B cell (primary cell): ENCODE measurements at regions not wholly inside any gene's neighbourhood (a gene's known extent, or its start where the extent isn't known, plus 50 kb on each side); places are given as distances from the start of the nearest gene placed in this dataset.

Experiments used
- ATAC-seq: fragments of 200-7000 bp; cut with Tn5 transposase; one replicate; pipeline ENCODE4 v1.10.0; 2021; ENCODE audit warnings: low read depth, mild to moderate bottlenecking, moderate number of reproducible peaks, moderate library complexity
- CTCF ChIA-PET: fragments of 350-600 bp; sonication (Branson Sonifier 250); formaldehyde crosslinking; loops from one replicate; lab custom pipeline; 2021; ENCODE audit warnings: antibody characterized with exemption, inconsistent platforms; lab: Charles Lee
- POLR2A ChIA-PET: fragments of 350-600 bp; sonication (Branson Sonifier 250); formaldehyde crosslinking; loops from one replicate; lab custom pipeline; 2021; ENCODE audit warnings: antibody characterized with exemption; lab: Charles Lee
- DNase-seq: peaks from one replicate; pipeline ENCODE4 v3.0.0; 2013
- H2AFZ ChIP-seq: 2 replicates; pipeline ENCODE4 v1.6.1; 2012; ENCODE audit warnings: mild to moderate bottlenecking, low read depth, low read length; ENCODE audit not compliant: insufficient read depth, poor library complexity, severe bottlenecking
- H3K27ac ChIP-seq, 2 donors: 1 replicate in 1 of 2; 2 replicates in 1 of 2; pipeline ENCODE4 v1.5.1; 2012 to 2013; ENCODE audit warnings: low read length in 2 of 2, mild to moderate bottlenecking in 2 of 2, moderate library complexity in 1 of 2
- H3K27me3 ChIP-seq, 4 experiments: fragments of 200-600 bp in 1 of 4; sonication (generic) in 1 of 4; replicated peaks in 1 of 4; 1 replicate in 2 of 4; 2 replicates in 2 of 4; pipeline versions ENCODE4 v1.6.1 to v1.7.0; 2013 to 2016; ENCODE audit warnings: low read length in 3 of 4, mild to moderate bottlenecking in 2 of 4, mixed read lengths in 1 of 4, moderate library complexity in 1 of 4; ENCODE audit not compliant: insufficient read depth in 4 of 4, control insufficient read depth in 3 of 4; ENCODE audit errors: control extremely low read depth in 1 of 4
- H3K36me3 ChIP-seq, 2 experiments: replicated peaks in 1 of 2; 1 replicate in 1 of 2; 2 replicates in 1 of 2; pipeline versions ENCODE4 v1.6.1 to v1.7.1; 2013; ENCODE audit warnings: low read length in 1 of 2; ENCODE audit not compliant: insufficient read depth in 2 of 2, control insufficient read depth in 1 of 2; ENCODE audit errors: control extremely low read depth in 1 of 2, extremely low read depth in 1 of 2
- H3K4me1 ChIP-seq, 2 donors: fragments of 200-600 bp in 1 of 2; sonication (generic) in 1 of 2; 1 replicate in 1 of 2; 2 replicates in 1 of 2; pipeline versions ENCODE4 v1.5.1 to v1.6.1; 2013 to 2017; ENCODE audit warnings: low read length in 2 of 2; ENCODE audit not compliant: control insufficient read depth in 2 of 2, insufficient read depth in 2 of 2
- H3K4me2 ChIP-seq: replicated peaks from 2 replicates; pipeline ENCODE3; 2012; ENCODE audit warnings: mild to moderate bottlenecking, low read depth, low read length; ENCODE audit not compliant: poor library complexity, severe bottlenecking
- H3K4me3 ChIP-seq, 5 experiments: fragments of 200-600 bp in 1 of 5; sonication (generic) in 1 of 5; 1 replicate in 3 of 5; 2 replicates in 2 of 5; pipeline versions ENCODE4 v1.5.1 to v1.7.0; 2011 to 2016; ENCODE audit warnings: low read length in 4 of 5, mild to moderate bottlenecking in 4 of 5, low read depth in 2 of 5, control low read depth in 1 of 5, moderate library complexity in 1 of 5; ENCODE audit not compliant: insufficient read depth in 1 of 5; ENCODE audit errors: control extremely low read depth in 1 of 5, extremely low read depth in 1 of 5
- H3K79me2 ChIP-seq: fragments of 200-600 bp; sonication (generic); one replicate; pipeline ENCODE4 v1.6.0; 2016; ENCODE audit warnings: low read length; ENCODE audit not compliant: control insufficient read depth, insufficient read depth
- H3K9ac ChIP-seq: fragments of 200-600 bp; sonication (generic); 2 replicates; pipeline ENCODE4 v1.6.1; 2017; ENCODE audit warnings: mild to moderate bottlenecking, low read length, moderate library complexity
- H3K9me3 ChIP-seq, 3 donors: one replicate each; pipeline versions ENCODE4 v1.6.1 to v1.7.1; 2013; ENCODE audit warnings: low read length in 2 of 3; ENCODE audit not compliant: control insufficient read depth in 2 of 3, insufficient read depth in 1 of 3; ENCODE audit errors: control extremely low read depth in 1 of 3
- H4K20me1 ChIP-seq: 2 replicates; pipeline ENCODE4 v1.6.0; 2012; ENCODE audit warnings: mild to moderate bottlenecking, low read length; ENCODE audit not compliant: insufficient read depth, control insufficient read depth, poor library complexity, severe bottlenecking
- H3K27ac Mint-ChIP-seq: one replicate; pipeline ENCODE4 v1.8.0; 2021; ENCODE audit warnings: mixed read lengths
- H3K27me3 Mint-ChIP-seq: one replicate; pipeline ENCODE4 v1.8.0; 2021; ENCODE audit warnings: mixed read lengths
- H3K4me1 Mint-ChIP-seq: one replicate; pipeline ENCODE4 v1.8.0; 2021; ENCODE audit warnings: mixed read lengths
- H3K4me3 Mint-ChIP-seq: one replicate; pipeline ENCODE4 v1.8.0; 2021; ENCODE audit warnings: mixed read lengths
- H3K9me3 Mint-ChIP-seq: one replicate; pipeline ENCODE4 v1.8.0; 2022; ENCODE audit warnings: mixed read lengths; ENCODE audit not compliant: insufficient read depth
- CTCF ChIP-seq: fragments of 200-600 bp; IDR thresholded peaks from one replicate; pipeline ENCODE4 v1.8.0; 2022; ENCODE audit warnings: antibody characterized with exemption, mild to moderate bottlenecking
- EZH2 ChIP-seq: IDR thresholded peaks from 2 replicates; pipeline ENCODE4 v1.6.1; 2012; ENCODE audit warnings: borderline replicate concordance, low read depth, mild to moderate bottlenecking, moderate library complexity, low read length; ENCODE audit not compliant: insufficient read depth, poor library complexity, severe bottlenecking
- WGBS: methylation state at CpG from one replicate; pipeline ENCODE4 v1.1.5; 2013; ENCODE audit warnings: missing lambda C conversion rate; ENCODE audit not compliant: insufficient coverage; 5-methylcytosine and 5-hydroxymethylcytosine counted together
- intact Hi-C: fragments of 100-400 bp; cut with micrococcal nuclease; formaldehyde crosslinking; loops from one replicate; pipeline ENCODE4 v1.10.0; 2022

GRCh38 chr3:144165482-144165881, 193.9 kb downstream of the DIPK2A start:
- Mint-ChIP-seq H3K4me3 (no peak overlapping the region), H3K27ac (no peak overlapping the region), H3K9me3 (no peaks in the 10 kb centered on the region), H3K4me1 (peaks cover 4% of the 10 kb centered on the region), H3K27me3 (no peaks in the 10 kb centered on the region)
- Histone ChIP-seq H3K27me3 (peaks cover 0 to 3% (median 0%) of the 10 kb centered on the region in 4 experiments), H2AFZ (no peak overlapping the region), H3K4me3 (no peak overlapping the region), H3K4me2 (no peak overlapping the region), H3K79me2 (no peaks in the 10 kb centered on the region), H3K27ac (no peak overlapping the region), H3K36me3 (no peaks in the 10 kb centered on the region), H3K9ac (no peak overlapping the region), H3K4me1 (peaks cover 0 to 3% of the 10 kb centered on the region in 2 donors), H3K9me3 (no peaks in the 10 kb centered on the region), H4K20me1 (no peaks in the 10 kb centered on the region)
- POLR2A ChIA-PET, result no interaction called here
- no peak for TF ChIP-seq EZH2
- TF ChIP-seq CTCF, result no peak
- DNase-seq (no peak), ATAC-seq (no peak)
- CTCF ChIA-PET, result no interaction called here
- intact Hi-C loops, result no loop called here
- 70% methylated on average over 2 of the region's 2 CpGs for WGBS

DNA sequence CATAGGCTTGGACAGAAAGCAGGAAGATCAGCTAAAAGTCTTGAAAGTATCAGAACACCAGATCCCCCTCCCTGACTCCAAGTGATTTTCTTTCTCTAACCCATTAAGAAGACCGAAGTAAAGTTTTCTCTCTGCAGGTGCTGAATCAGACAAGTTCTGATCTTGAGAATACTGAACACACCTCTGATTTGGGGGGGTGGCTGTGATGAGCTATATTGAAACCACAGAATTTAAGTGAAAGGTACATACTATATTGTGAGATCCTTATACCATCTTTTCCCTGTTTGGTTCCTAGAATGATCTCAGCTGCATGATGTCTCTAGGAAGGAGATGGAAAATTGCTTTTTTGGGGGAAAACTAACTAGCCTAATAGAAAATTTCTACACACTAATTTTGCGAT, 196.0 kb downstream of the DIPK2A start:
- no peak overlapping the region for H3K4me2 ChIP-seq
- DNase-seq (no peak), ATAC-seq (no peak)
- no peak overlapping the region for H3K27ac Mint-ChIP-seq
- no peak overlapping the region for H3K4me3 Mint-ChIP-seq
- no peaks in the 10 kb centered on the region for H3K27me3 Mint-ChIP-seq
- no peaks in the 10 kb centered on the region for H3K79me2 ChIP-seq
- no peak overlapping the region for H3K9ac ChIP-seq
- H3K9me3 ChIP-seq, result no peaks in the 10 kb centered on the region
- WGBS, result no CpG with 5 or more reads among the region's 2 CpGs
- no peak overlapping the region for H3K4me3 ChIP-seq
- TF ChIP-seq CTCF, result no peak
- no peak for TF ChIP-seq EZH2
- H4K20me1 ChIP-seq, result no peaks in the 10 kb centered on the region
- H3K4me1 ChIP-seq, result peaks cover 0 to 3% of the 10 kb centered on the region in 2 donors
- no peaks in the 10 kb centered on the region for H3K9me3 Mint-ChIP-seq
- no peak overlapping the region for H2AFZ ChIP-seq
- POLR2A ChIA-PET, result no interaction called here
- intact Hi-C loops, result no loop called here
- CTCF ChIA-PET, result interaction anchor here (0.6 kb wide), 1 partner anchor 272 kb away, joined by 6 read pairs; no protein-coding TSS in a partner anchor
- H3K4me1 Mint-ChIP-seq, result peaks cover 4% of the 10 kb centered on the region
- H3K36me3 ChIP-seq, result no peaks in the 10 kb centered on the region
- peaks cover 0 to 3% (median 0%) of the 10 kb centered on the region in 4 experiments for H3K27me3 ChIP-seq
- H3K27ac ChIP-seq, result no peak overlapping the region
